Posterior vena cava (tissue), 2 donors: ENCODE measurements at regions not wholly inside any gene's neighbourhood (a gene's known extent, or its start where the extent isn't known, plus 50 kb on each side); places are given as distances from the start of the nearest gene placed in this dataset.
"Not testable (repeated sequence)": the region's sequence is repeated elsewhere in the genome, so short reads cannot be mapped to it uniquely, and the experiment has no call there.

Experiments
- DNase-seq: peaks from one replicate; pipeline ENCODE4 v3.0.0-alpha.2; 2020; ENCODE audit warnings: low spot score
- intact Hi-C, 2 donors: fragments of 100-400 bp; cut with DNase I; formaldehyde crosslinking; loops; one replicate each; pipeline versions ENCODE4 v1.14.1 to v1.14.2; 2022 to 2023
- donor health status: DM: yes; HTN: yes; CAD: no.
- donor health status: DM: yes; HTN: yes; CAD: no.

GRCh38 chr4:189221691-189222090 lies 719.0 kb upstream of the FRG1 start:
- intact Hi-C loops, result no loop called here
- no peak for DNase-seq

- DNase-seq, result no peak
- intact Hi-C loops, result no loop called here
Observed at GRCh38 chr4:189228726-189229125, 711.9 kb upstream of the FRG1 start.

GRCh38 chr4:189232274-189232673 lies 708.4 kb upstream of the FRG1 start:
- no peak for DNase-seq
- intact Hi-C loops, result no loop called here

GRCh38 chr4:189233754-189234153 lies 706.9 kb upstream of the FRG1 start:
- not testable (repeated sequence) for DNase-seq

GRCh38 chr4:189234948-189235347 lies 705.7 kb upstream of the FRG1 start:
- DNase-seq, intact Hi-C loops: not testable (repeated sequence)

More at GRCh38 chr4:189233754-189234153, 706.9 kb upstream of the FRG1 start:
- intact Hi-C loops, result not testable (repeated sequence)

- DNase-seq, result peak; percentile 57
- intact Hi-C loops, result no loop called here
Observed at GRCh38 chr4:189235599-189235998, 705.1 kb upstream of the FRG1 start.

GRCh38 chr4:189236321-189236720 lies 704.4 kb upstream of the FRG1 start:
- intact Hi-C loops, result not testable (repeated sequence)
- DNase-seq, result peak; percentile 64

- peak; percentile 64 for DNase-seq
- intact Hi-C loops, result no loop called here
Observed at GRCh38 chr4:189237340-189237739, 703.3 kb upstream of the FRG1 start.

- no peak for DNase-seq
- intact Hi-C loops, result no loop called here
Observed at GRCh38 chr4:189255636-189256035, 685.0 kb upstream of the FRG1 start.

- DNase-seq, result no peak
Observed at GRCh38 chr4:189261475-189261874, 679.2 kb upstream of the FRG1 start.

GRCh38 chr4:189265515-189265914 lies 675.2 kb upstream of the FRG1 start:
- DNase-seq, result no peak
- intact Hi-C loops, result no loop called here

More at GRCh38 chr4:189261475-189261874, 679.2 kb upstream of the FRG1 start:
- intact Hi-C loops, result no loop called here

- no peak for DNase-seq
- intact Hi-C loops, result no loop called here
Observed at GRCh38 chr4:189267312-189267965, 673.2 kb upstream of the FRG1 start.

- no peak for DNase-seq
- intact Hi-C loops, result loop anchor here in 1 of 2 donors (1.0 kb wide), 1 partner anchor 9 kb away; no protein-coding TSS in a partner anchor
Observed at GRCh38 chr4:189278597-189279165, 662.0 kb upstream of the FRG1 start.

GRCh38 chr4:189279188-189279587 lies 661.5 kb upstream of the FRG1 start:
- intact Hi-C loops, result loop anchor here in 1 of 2 donors (1.0 kb wide), 1 partner anchor 10 kb away; no protein-coding TSS in a partner anchor
- no peak for DNase-seq

- DNase-seq, result no peak
- intact Hi-C loops, result no loop called here
Observed at GRCh38 chr4:189285377-189285776, 655.3 kb upstream of the FRG1 start.

- intact Hi-C loops, result no loop called here
Observed at GRCh38 chr4:189291939-189292338, 648.7 kb upstream of the FRG1 start.

GRCh38 chr4:189293459-189293858 lies 647.2 kb upstream of the FRG1 start:
- intact Hi-C loops, result no loop called here

More at GRCh38 chr4:189291939-189292338, 648.7 kb upstream of the FRG1 start:
- no peak for DNase-seq

GRCh38 chr4:189294574-189294973 lies 646.1 kb upstream of the FRG1 start:
- no peak for DNase-seq
- intact Hi-C loops, result no loop called here

More at GRCh38 chr4:189293459-189293858, 647.2 kb upstream of the FRG1 start:
- no peak for DNase-seq

- DNase-seq, result no peak
- intact Hi-C loops, result no loop called here
Observed at GRCh38 chr4:189299706-189300105, 641.0 kb upstream of the FRG1 start.

GRCh38 chr4:189301692-189302091 lies 639.0 kb upstream of the FRG1 start:
- intact Hi-C loops, result no loop called here
- DNase-seq, result no peak

- intact Hi-C loops, result no loop called here
- no peak for DNase-seq
Observed at GRCh38 chr4:189302719-189303118, 638.0 kb upstream of the FRG1 start.
